HepG2 (cell line): ENCODE measurements at regions not wholly inside any gene's neighbourhood (a gene's known extent, or its start where the extent isn't known, plus 50 kb on each side); places are given as distances from the start of the nearest gene placed in this dataset.

Experiments used
- ATAC-seq: fragments of 200-7000 bp; cut with Tn5 transposase; 3 replicates; pipeline ENCODE4 v1.9.1; 2020; ENCODE audit warnings: mild to moderate bottlenecking, moderate library complexity
- BruUV-seq: library from RNA; stranded (reverse); fragments of 400-500 nt; replicated peaks from 2 replicates; lab custom pipeline; 2021; lab: Mats Ljungman, UMichigan
- CTCF ChIA-PET: fragments of 300-600 bp; formaldehyde crosslinking; extraction: SDS; loops from one replicate; lab custom pipeline; 2021; ENCODE audit warnings: low total read pairs, inconsistent platforms, low intra/inter-chr PET ratio; lab: Yijun Ruan, JAX
- POLR2A ChIA-PET: fragments of 350-600 bp; sonication (Branson Sonifier 250); formaldehyde crosslinking; loops from one replicate; lab custom pipeline; 2020; ENCODE audit warnings: antibody characterized with exemption, inconsistent platforms; lab: Yijun Ruan, JAX
- DNase-seq: peaks from one replicate; pipeline ENCODE4 v3.0.0-alpha.2; 2015; ENCODE audit warnings: low spot score
- FAIRE-seq: peaks from 3 replicates; lab custom pipeline; 2011; peaks lifted over from hg19 to GRCh38; lab: Jason Lieb, UNC
- H2AFZ ChIP-seq: one replicate; pipeline ENCODE4 v1.6.1; 2011; ENCODE audit warnings: low read length, inconsistent platforms
- H3K27ac ChIP-seq: fragments of 300-600 bp; 3 replicates; pipeline ENCODE4 v1.8.0; 2011; ENCODE audit warnings: mixed run types, mild to moderate bottlenecking, mixed read lengths, low read length, inconsistent platforms; ENCODE audit not compliant: insufficient read depth; ENCODE audit errors: extremely low read length
- H3K27me3 ChIP-seq, 2 experiments: fragments of 200-600 bp in 1 of 2; 2 replicates in 1 of 2; 3 replicates in 1 of 2; pipeline versions ENCODE4 v1.6.0 to v1.8.0; 2011; ENCODE audit warnings: low read length in 2 of 2, mild to moderate bottlenecking in 2 of 2, moderate library complexity in 2 of 2, inconsistent platforms in 1 of 2; ENCODE audit not compliant: insufficient read depth in 2 of 2, control insufficient read depth in 1 of 2
- H3K36me3 ChIP-seq, 2 experiments: fragments of 200-600 bp in 1 of 2; replicated peaks in 1 of 2; 2 replicates in 1 of 2; 3 replicates in 1 of 2; pipeline versions ENCODE4 v1.5.1 to v1.8.0; 2011; ENCODE audit warnings: low read length in 2 of 2, inconsistent platforms in 1 of 2; ENCODE audit not compliant: insufficient read depth in 2 of 2, control insufficient read depth in 1 of 2
- H3K4me1 ChIP-seq: 2 replicates; pipeline ENCODE4 v1.5.1; 2012; ENCODE audit warnings: low read length, inconsistent platforms; ENCODE audit not compliant: insufficient read depth
- H3K4me2 ChIP-seq: 2 replicates; pipeline ENCODE4 v1.6.0; 2011; ENCODE audit warnings: low read depth, low read length, inconsistent platforms
- H3K4me3 ChIP-seq, 3 experiments: fragments of 200-600 bp in 1 of 3; sonication (generic), shearing (Covaris generic) in 1 of 3; replicated peaks in 1 of 3; 2 replicates each; pipeline ENCODE4 v1.5.1; 2011 to 2016; ENCODE audit warnings: low read length in 3 of 3, inconsistent platforms in 2 of 3, low read depth in 2 of 3, mild to moderate bottlenecking in 2 of 3, control low read depth in 1 of 3, mixed read lengths in 1 of 3; ENCODE audit not compliant: insufficient read depth in 1 of 3
- H3K79me2 ChIP-seq: one replicate; pipeline ENCODE4 v1.6.1; 2011; ENCODE audit warnings: low read length, inconsistent platforms; ENCODE audit not compliant: insufficient read depth
- H3K9ac ChIP-seq: 2 replicates; pipeline ENCODE4 v1.6.0; 2011; ENCODE audit warnings: mild to moderate bottlenecking, low read depth, low read length, inconsistent platforms; ENCODE audit not compliant: insufficient read depth
- H3K9me3 ChIP-seq: 2 replicates; pipeline ENCODE4 v1.5.1; 2012; ENCODE audit warnings: mild to moderate bottlenecking, low read length
- H4K20me1 ChIP-seq: 2 replicates; pipeline ENCODE4 v1.6.0; 2011; ENCODE audit warnings: inconsistent platforms, mild to moderate bottlenecking, low read length, moderate library complexity; ENCODE audit not compliant: insufficient read depth
- ARNTL ChIP-seq: sonication (generic); formaldehyde crosslinking; IDR thresholded peaks from 2 replicates; pipeline ENCODE4 v1.4.0; 2020; ENCODE audit warnings: mild to moderate bottlenecking, missing genetic modification reagents
- CBFB ChIP-seq: sonication (generic); formaldehyde crosslinking; IDR thresholded peaks from 2 replicates; pipeline ENCODE4 v1.4.0; 2020; ENCODE audit warnings: missing genetic modification reagents
- CENPT ChIP-seq: sonication (generic); formaldehyde crosslinking; IDR thresholded peaks from 2 replicates; pipeline ENCODE4 v1.8.0; 2022; ENCODE audit warnings: low read depth, mild to moderate bottlenecking, moderate library complexity, missing genetic modification reagents
- DR1 ChIP-seq: sonication (generic); formaldehyde crosslinking; IDR thresholded peaks from 2 replicates; pipeline ENCODE4 v1.8.0; 2021; ENCODE audit warnings: mild to moderate bottlenecking, missing genetic modification reagents, inconsistent platforms
- ELF4 ChIP-seq: sonication (generic); formaldehyde crosslinking; IDR thresholded peaks from 2 replicates; pipeline ENCODE4 v1.5.0; 2020; ENCODE audit warnings: missing genetic modification reagents, mild to moderate bottlenecking, moderate library complexity, borderline replicate concordance
- MBD4 ChIP-seq: IDR thresholded peaks from 2 replicates; pipeline ENCODE4 v1.6.1; 2012; ENCODE audit warnings: low read length, inconsistent platforms, borderline replicate concordance
- MEIS2 ChIP-seq: sonication (generic); formaldehyde crosslinking; IDR thresholded peaks from 2 replicates; pipeline ENCODE4 v1.9.0; 2021; ENCODE audit warnings: mild to moderate bottlenecking, missing genetic modification reagents
- NCOA5 ChIP-seq: sonication (generic); formaldehyde crosslinking; IDR thresholded peaks from 2 replicates; pipeline ENCODE4 v1.4.0; 2020; ENCODE audit warnings: missing genetic modification reagents
- NR2F6 ChIP-seq, 2 experiments: IDR thresholded peaks; 2 replicates each; pipeline ENCODE4 v1.6.1; 2016; ENCODE audit warnings: antibody characterized with exemption in 1 of 2, mild to moderate bottlenecking in 1 of 2
- SALL1 ChIP-seq: sonication (generic); formaldehyde crosslinking; IDR thresholded peaks from 2 replicates; pipeline ENCODE4 v1.8.0; 2022; ENCODE audit warnings: mild to moderate bottlenecking, missing genetic modification reagents
- TEAD3 ChIP-seq: optimal IDR thresholded peaks from 2 replicates; pipeline ENCODE3; 2016; ENCODE audit warnings: borderline replicate concordance
- ZBTB1 ChIP-seq: sonication (generic); formaldehyde crosslinking; IDR thresholded peaks from 2 replicates; pipeline ENCODE4 v1.4.0; 2020; ENCODE audit warnings: missing genetic modification reagents, borderline replicate concordance
- ZFY ChIP-seq: sonication (generic); formaldehyde crosslinking; IDR thresholded peaks from 2 replicates; pipeline ENCODE4 v1.4.0; 2020; ENCODE audit warnings: missing genetic modification reagents
- ZNF124 ChIP-seq: sonication (generic); formaldehyde crosslinking; IDR thresholded peaks from 2 replicates; pipeline ENCODE4 v1.4.0; 2020; ENCODE audit warnings: missing genetic modification reagents
- ZNF501 ChIP-seq: sonication (generic); formaldehyde crosslinking; IDR thresholded peaks from 2 replicates; pipeline ENCODE4 v1.5.1; 2020; ENCODE audit warnings: mild to moderate bottlenecking, moderate library complexity, missing genetic modification reagents
- ZNF569 ChIP-seq: sonication (generic); formaldehyde crosslinking; IDR thresholded peaks from 2 replicates; pipeline ENCODE4 v1.5.0; 2020; ENCODE audit warnings: mild to moderate bottlenecking, missing genetic modification reagents, moderate library complexity, borderline replicate concordance
- WGBS: methylation state at CpG from one replicate; pipeline ENCODE4 v1.1.6; 2017; ENCODE audit warnings: low lambda C conversion rate; 5-methylcytosine and 5-hydroxymethylcytosine counted together
- in situ Hi-C: cut with HindIII; loops from 2 replicates; pipeline ENCODE4 v1.10.0; 2017; ENCODE audit warnings: low pct_unique_long_range_greater_than_20kb; ENCODE audit not compliant: extremely low pct_ligation_motif_present
- intact Hi-C: fragments of 100-400 bp; cut with micrococcal nuclease; formaldehyde crosslinking; loops from one replicate; pipeline ENCODE4 v1.10.0; 2022; ENCODE audit not compliant: unreplicated experiment
- TF ChIP-seq, protein P1 (sequence below): IDR thresholded peaks from 2 replicates; pipeline ENCODE4 v1.6.1; 2012; ENCODE audit warnings: inconsistent platforms
- TF ChIP-seq, protein P2 (sequence below): sonication (generic); formaldehyde crosslinking; IDR thresholded peaks from 2 replicates; pipeline ENCODE4 v1.5.0; 2020; ENCODE audit warnings: mild to moderate bottlenecking, missing genetic modification reagents, moderate library complexity
- TF ChIP-seq, protein P3 (sequence below): sonication (generic); formaldehyde crosslinking; IDR thresholded peaks from 2 replicates; pipeline ENCODE4 v1.4.0; 2020; ENCODE audit warnings: mild to moderate bottlenecking, missing genetic modification reagents
- TF ChIP-seq, protein P4 (sequence below): sonication (generic); formaldehyde crosslinking; IDR thresholded peaks from 2 replicates; pipeline ENCODE4 v1.5.1; 2020; ENCODE audit warnings: missing genetic modification reagents, mild to moderate bottlenecking, borderline replicate concordance

DNA sequence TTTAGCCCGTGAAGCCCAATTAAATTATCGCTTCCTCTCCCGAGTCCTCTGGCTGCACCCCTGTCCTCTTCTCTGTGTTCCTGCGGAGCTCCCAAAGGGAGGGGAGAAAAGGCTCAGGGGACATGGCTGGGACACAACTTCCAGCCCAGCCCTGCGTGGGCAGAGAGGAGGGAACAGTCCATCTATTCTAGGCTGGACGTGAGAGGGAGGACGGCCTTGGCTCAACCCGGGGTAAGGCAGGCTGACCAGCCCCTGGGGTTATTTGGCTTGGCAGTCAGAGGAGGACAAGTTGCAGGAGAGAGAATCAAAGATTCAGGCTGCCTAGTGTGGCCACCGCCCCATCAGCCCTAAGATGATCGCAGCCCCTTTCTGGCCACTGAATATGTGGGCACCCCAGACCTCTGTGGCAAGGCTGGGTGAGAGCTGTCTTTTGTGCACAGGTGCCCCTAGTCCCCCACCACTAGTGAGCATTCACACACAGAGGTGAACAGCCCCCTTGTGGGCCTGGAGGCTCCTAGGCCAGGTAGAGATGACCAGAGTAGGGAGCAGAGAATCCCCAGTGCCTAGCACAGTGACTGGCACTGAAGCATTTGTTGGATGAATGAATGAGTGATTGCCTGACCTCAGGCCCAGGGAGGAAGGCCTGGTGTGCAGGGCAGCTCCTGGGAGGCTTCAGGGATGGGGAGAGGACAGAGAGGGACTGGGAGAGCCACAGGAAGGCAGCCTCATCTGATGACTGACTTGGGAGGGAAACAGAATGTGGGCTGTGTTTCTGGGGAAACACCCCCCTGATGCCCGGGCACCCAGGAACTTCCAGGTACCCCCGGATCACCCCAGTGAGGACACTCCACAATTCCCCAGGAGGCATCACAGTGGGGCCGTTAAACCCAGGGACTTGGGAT, 133.9 kb downstream of the C9orf50 start:
- ChIA-PET POLR2A (interaction anchor here (0.7 to 2.7 kb wide), 2 partner anchors 9 to 83 kb away, joined by 3 to 19 read pairs; no protein-coding TSS in a partner anchor), CTCF (no interaction called here)
- H3K9me3 ChIP-seq = no peaks in the 10 kb centered on the region
- H3K36me3 ChIP-seq = no peaks in the 10 kb centered on the region
- H4K20me1 ChIP-seq = no peaks in the 10 kb centered on the region
- intact Hi-C loops (loop anchor here (5.0 to 10.0 kb wide), 4 partner anchors 80 to 312 kb away; partner anchors contain the start of gene IER5L), in situ Hi-C loops (no loop called here)
- peaks cover 79% of the 10 kb centered on the region for H3K4me1 ChIP-seq
- peak overlapping the region in 1 of 3 experiments; percentile 86; a peak in 2 of 6 replicates for H3K4me3 ChIP-seq
- 46% methylated on average over 11 of the region's 13 CpGs for WGBS
- BruUV-seq = no TSS peak
- DNase-seq (no peak), ATAC-seq (peak; percentile 17), FAIRE-seq (no peak)
- H3K79me2 ChIP-seq = peaks cover 28% of the 10 kb centered on the region
- H2AFZ ChIP-seq = no peak overlapping the region
- H3K27me3 ChIP-seq = no peaks in the 10 kb centered on the region; a peak in 1 of 5 replicates
- peak overlapping the region; percentile 79 for H3K9ac ChIP-seq
- peak overlapping the region; percentile 91 for H3K27ac ChIP-seq
- H3K4me2 ChIP-seq = peak overlapping the region; percentile 90
- TF ChIP-seq DR1 = no peak
- no peak for TF ChIP-seq MBD4
- no peak for TF ChIP-seq NR2F6 (IDR thresholded peaks at IDR 0.05)
- TF ChIP-seq NR2F6 (CRISPR knock-in tag; IDR thresholded peaks at IDR 0.05) = no peak
- no peak for TF ChIP-seq ARNTL (CRISPR knock-in tag)
- TF ChIP-seq ZNF501 (CRISPR knock-in tag) = peak; percentile 13; the same call in 1 of the 2 replicates
- no peak for TF ChIP-seq SALL1
- TF ChIP-seq, protein P1, sequence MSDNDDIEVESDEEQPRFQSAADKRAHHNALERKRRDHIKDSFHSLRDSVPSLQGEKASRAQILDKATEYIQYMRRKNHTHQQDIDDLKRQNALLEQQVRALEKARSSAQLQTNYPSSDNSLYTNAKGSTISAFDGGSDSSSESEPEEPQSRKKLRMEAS = no peak
- TF ChIP-seq, protein P2, sequence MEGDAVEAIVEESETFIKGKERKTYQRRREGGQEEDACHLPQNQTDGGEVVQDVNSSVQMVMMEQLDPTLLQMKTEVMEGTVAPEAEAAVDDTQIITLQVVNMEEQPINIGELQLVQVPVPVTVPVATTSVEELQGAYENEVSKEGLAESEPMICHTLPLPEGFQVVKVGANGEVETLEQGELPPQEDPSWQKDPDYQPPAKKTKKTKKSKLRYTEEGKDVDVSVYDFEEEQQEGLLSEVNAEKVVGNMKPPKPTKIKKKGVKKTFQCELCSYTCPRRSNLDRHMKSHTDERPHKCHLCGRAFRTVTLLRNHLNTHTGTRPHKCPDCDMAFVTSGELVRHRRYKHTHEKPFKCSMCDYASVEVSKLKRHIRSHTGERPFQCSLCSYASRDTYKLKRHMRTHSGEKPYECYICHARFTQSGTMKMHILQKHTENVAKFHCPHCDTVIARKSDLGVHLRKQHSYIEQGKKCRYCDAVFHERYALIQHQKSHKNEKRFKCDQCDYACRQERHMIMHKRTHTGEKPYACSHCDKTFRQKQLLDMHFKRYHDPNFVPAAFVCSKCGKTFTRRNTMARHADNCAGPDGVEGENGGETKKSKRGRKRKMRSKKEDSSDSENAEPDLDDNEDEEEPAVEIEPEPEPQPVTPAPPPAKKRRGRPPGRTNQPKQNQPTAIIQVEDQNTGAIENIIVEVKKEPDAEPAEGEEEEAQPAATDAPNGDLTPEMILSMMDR = peak; percentile 48
- TF ChIP-seq, protein P3, sequence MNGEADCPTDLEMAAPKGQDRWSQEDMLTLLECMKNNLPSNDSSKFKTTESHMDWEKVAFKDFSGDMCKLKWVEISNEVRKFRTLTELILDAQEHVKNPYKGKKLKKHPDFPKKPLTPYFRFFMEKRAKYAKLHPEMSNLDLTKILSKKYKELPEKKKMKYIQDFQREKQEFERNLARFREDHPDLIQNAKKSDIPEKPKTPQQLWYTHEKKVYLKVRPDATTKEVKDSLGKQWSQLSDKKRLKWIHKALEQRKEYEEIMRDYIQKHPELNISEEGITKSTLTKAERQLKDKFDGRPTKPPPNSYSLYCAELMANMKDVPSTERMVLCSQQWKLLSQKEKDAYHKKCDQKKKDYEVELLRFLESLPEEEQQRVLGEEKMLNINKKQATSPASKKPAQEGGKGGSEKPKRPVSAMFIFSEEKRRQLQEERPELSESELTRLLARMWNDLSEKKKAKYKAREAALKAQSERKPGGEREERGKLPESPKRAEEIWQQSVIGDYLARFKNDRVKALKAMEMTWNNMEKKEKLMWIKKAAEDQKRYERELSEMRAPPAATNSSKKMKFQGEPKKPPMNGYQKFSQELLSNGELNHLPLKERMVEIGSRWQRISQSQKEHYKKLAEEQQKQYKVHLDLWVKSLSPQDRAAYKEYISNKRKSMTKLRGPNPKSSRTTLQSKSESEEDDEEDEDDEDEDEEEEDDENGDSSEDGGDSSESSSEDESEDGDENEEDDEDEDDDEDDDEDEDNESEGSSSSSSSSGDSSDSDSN = peak; percentile 79
- TF ChIP-seq, protein P4, sequence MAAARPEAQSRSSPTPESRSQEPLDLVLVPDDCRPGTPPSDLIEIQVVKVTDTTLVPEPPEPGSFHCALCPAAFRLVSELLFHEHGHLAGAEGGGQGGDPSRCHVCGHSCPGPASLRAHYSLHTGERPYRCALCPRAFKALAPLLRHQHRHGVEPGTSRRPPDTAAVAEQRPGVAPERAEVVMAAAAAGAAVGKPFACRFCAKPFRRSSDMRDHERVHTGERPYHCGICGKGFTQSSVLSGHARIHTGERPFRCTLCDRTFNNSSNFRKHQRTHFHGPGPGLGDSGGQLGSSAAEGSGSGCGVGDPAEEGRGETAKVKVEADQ (CRISPR knock-in tag) = no peak
- no peak for TF ChIP-seq TEAD3 (CRISPR knock-in tag)
- TF ChIP-seq NCOA5 (CRISPR knock-in tag) = no peak
- TF ChIP-seq ZBTB1 (CRISPR knock-in tag) = no peak
- TF ChIP-seq ELF4 (CRISPR knock-in tag) = no peak
- TF ChIP-seq ZNF569 (CRISPR knock-in tag) = no peak
- no peak for TF ChIP-seq MEIS2 (CRISPR knock-in tag)
- no peak for TF ChIP-seq ZNF124 (CRISPR knock-in tag)
- TF ChIP-seq ZFY (CRISPR knock-in tag) = no peak
- TF ChIP-seq CENPT (CRISPR knock-in tag) = no peak
- TF ChIP-seq CBFB (CRISPR knock-in tag) = no peak
